Parathyroid adenoma (tissue), 2 donors: ENCODE measurements at regions not wholly inside any gene's neighbourhood (a gene's known extent, or its start where the extent isn't known, plus 50 kb on each side); places are given as distances from the start of the nearest gene placed in this dataset.

Source experiments
- H2AFZ ChIP-seq: fragments of 300-600 bp; sonication (generic); one replicate; pipeline ENCODE4 v1.7.0; 2017; ENCODE audit warnings: antibody characterized with exemption, mild to moderate bottlenecking
- H3K27ac ChIP-seq: fragments of 300-600 bp; sonication (generic); one replicate; pipeline ENCODE4 v1.7.0; 2017
- H3K27me3 ChIP-seq: fragments of 300-600 bp; sonication (generic); one replicate; pipeline ENCODE4 v1.7.0; 2017; ENCODE audit warnings: low read length; ENCODE audit not compliant: control insufficient read depth, insufficient read depth
- H3K36me3 ChIP-seq: fragments of 300-600 bp; sonication (generic); one replicate; pipeline ENCODE4 v1.7.0; 2017; ENCODE audit warnings: low read length; ENCODE audit not compliant: control insufficient read depth, insufficient read depth
- H3K4me1 ChIP-seq: fragments of 300-600 bp; sonication (generic); one replicate; pipeline ENCODE4 v1.7.0; 2017; ENCODE audit warnings: control low read depth
- H3K4me2 ChIP-seq: fragments of 300-600 bp; sonication (generic); one replicate; pipeline ENCODE4 v1.7.0; 2017; ENCODE audit warnings: low read length
- H3K4me3 ChIP-seq: fragments of 300-600 bp; sonication (generic); one replicate; pipeline ENCODE4 v1.7.0; 2017; ENCODE audit warnings: low read depth, low read length
- H3K79me2 ChIP-seq: fragments of 300-600 bp; sonication (generic); one replicate; pipeline ENCODE4 v1.7.0; 2017; ENCODE audit warnings: control low read depth
- H3K9ac ChIP-seq: fragments of 300-600 bp; sonication (generic); one replicate; pipeline ENCODE4 v1.7.0; 2017; ENCODE audit warnings: mild to moderate bottlenecking
- H3K9me3 ChIP-seq: fragments of 300-600 bp; sonication (generic); one replicate; pipeline ENCODE4 v1.7.0; 2017; ENCODE audit warnings: low read length; ENCODE audit not compliant: control insufficient read depth
- CTCF ChIP-seq: fragments of 300-600 bp; sonication (generic); IDR thresholded peaks from one replicate; pipeline ENCODE4 v1.7.0; 2017; ENCODE audit warnings: antibody characterized with exemption, mild to moderate bottlenecking
- donor health status: primary hyperparathyroidism.

DNA sequence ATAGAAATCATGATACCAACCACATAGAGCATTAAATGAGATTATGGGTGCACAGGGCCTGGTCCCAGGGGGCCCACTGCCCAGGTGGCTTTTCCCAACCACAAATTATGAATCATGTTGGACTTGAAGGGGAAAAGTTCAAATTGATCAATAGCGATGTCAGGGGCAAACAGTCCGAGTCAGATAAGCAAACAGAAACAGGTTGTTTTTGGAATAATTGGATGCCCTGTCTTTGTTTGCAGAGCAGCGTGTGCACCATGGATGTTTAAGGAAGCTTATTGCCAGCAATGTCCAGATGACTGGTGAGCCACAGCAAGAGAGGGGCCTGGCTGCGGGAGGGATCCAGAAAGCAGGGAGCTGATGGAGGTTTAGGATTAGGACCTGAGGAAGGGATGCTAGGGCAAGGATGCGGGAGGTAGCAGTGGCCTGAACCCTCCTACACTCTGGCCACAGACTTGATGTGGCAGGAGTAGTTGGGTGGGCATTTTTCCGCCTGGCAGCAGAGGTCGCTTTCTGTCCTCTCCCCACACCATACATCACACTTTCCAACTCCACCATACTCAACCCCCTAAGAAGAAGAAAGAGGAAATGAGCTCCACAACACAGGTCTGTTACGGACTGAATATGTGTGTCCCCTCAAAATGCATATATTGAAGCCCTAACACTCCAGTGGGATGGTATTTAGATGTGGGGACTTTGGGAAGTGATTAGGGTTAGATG lies 266.4 kb upstream of the RPL38 start:
- Histone ChIP-seq H3K36me3 (no peaks in the 10 kb centered on the region), H3K4me2 (no peak overlapping the region), H3K4me1 (no peaks in the 10 kb centered on the region), H3K27ac (no peak overlapping the region), H3K9ac (no peak overlapping the region), H3K9me3 (no peaks in the 10 kb centered on the region), H2AFZ (no peak overlapping the region), H3K4me3 (no peak overlapping the region), H3K79me2 (no peaks in the 10 kb centered on the region), H3K27me3 (no peaks in the 10 kb centered on the region)
- no peak for TF ChIP-seq CTCF

DNA sequence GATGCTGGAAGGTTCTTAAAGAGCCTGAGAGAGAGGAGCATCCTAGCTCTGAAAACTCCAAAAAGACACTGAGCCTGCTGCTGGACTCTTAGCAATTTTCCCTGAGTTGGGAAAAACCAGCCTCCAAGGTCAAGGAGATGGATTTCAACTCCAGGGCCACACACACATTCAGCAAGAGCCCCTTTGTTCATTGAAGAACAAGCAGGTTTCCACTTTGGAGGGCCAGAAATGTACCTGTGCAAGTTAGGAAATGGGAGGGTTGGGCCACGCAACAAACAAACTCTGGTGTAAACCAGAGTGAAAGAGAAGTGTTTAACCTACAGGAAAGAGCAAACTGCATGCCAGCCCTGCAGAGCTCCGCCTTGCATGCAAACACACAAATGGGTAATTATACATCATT lies 264.8 kb upstream of the RPL38 start:
- Histone ChIP-seq H3K9me3 (no peaks in the 10 kb centered on the region), H3K79me2 (no peaks in the 10 kb centered on the region), H3K27me3 (no peaks in the 10 kb centered on the region), H3K4me1 (no peaks in the 10 kb centered on the region), H2AFZ (no peak overlapping the region), H3K27ac (no peak overlapping the region), H3K9ac (no peak overlapping the region), H3K4me2 (no peak overlapping the region), H3K4me3 (no peak overlapping the region), H3K36me3 (no peaks in the 10 kb centered on the region)
- TF ChIP-seq CTCF, result no peak

GRCh38 chr17:73939806-73940205 lies 263.7 kb upstream of the RPL38 start:
- Histone ChIP-seq H3K27ac (no peak overlapping the region), H3K4me2 (no peak overlapping the region), H3K79me2 (no peaks in the 10 kb centered on the region), H3K4me1 (no peaks in the 10 kb centered on the region), H2AFZ (no peak overlapping the region), H3K9me3 (no peaks in the 10 kb centered on the region), H3K9ac (no peak overlapping the region), H3K36me3 (no peaks in the 10 kb centered on the region), H3K27me3 (no peaks in the 10 kb centered on the region), H3K4me3 (no peak overlapping the region)
- TF ChIP-seq CTCF, result no peak

- H3K27me3 ChIP-seq, result no peaks in the 10 kb centered on the region
- H3K9ac ChIP-seq, result no peak overlapping the region
- H3K27ac ChIP-seq, result no peak overlapping the region
- H3K4me3 ChIP-seq, result no peak overlapping the region
- H3K4me2 ChIP-seq, result no peak overlapping the region
- no peak overlapping the region for H2AFZ ChIP-seq
- no peaks in the 10 kb centered on the region for H3K9me3 ChIP-seq
- H3K36me3 ChIP-seq, result no peaks in the 10 kb centered on the region
- H3K4me1 ChIP-seq, result no peaks in the 10 kb centered on the region
- no peaks in the 10 kb centered on the region for H3K79me2 ChIP-seq
- TF ChIP-seq CTCF, result no peak
These were observed 263.0 kb upstream of the RPL38 start for GRCh38 chr17:73940511-73940910.

- no peak overlapping the region for H3K9ac ChIP-seq
- no peak overlapping the region for H2AFZ ChIP-seq
- H3K27me3 ChIP-seq, result no peaks in the 10 kb centered on the region
- H3K27ac ChIP-seq, result no peak overlapping the region
- H3K4me2 ChIP-seq, result no peak overlapping the region
- H3K9me3 ChIP-seq, result no peaks in the 10 kb centered on the region
- no peak for TF ChIP-seq CTCF
- no peaks in the 10 kb centered on the region for H3K36me3 ChIP-seq
- H3K4me3 ChIP-seq, result no peak overlapping the region
- H3K79me2 ChIP-seq, result no peaks in the 10 kb centered on the region
- H3K4me1 ChIP-seq, result no peaks in the 10 kb centered on the region
These were observed 261.5 kb upstream of the RPL38 start for GRCh38 chr17:73941919-73942530.
